Astrocyte (in vitro differentiated cells and primary cell): ENCODE measurements at regions not wholly inside any gene's neighbourhood (a gene's known extent, or its start where the extent isn't known, plus 50 kb on each side); places are given as distances from the start of the nearest gene placed in this dataset.

Source experiments
- CTCF ChIP-seq: IDR thresholded peaks from 2 replicates; pipeline ENCODE4 v1.5.1; 2011; ENCODE audit warnings: low read depth, mild to moderate bottlenecking, inconsistent platforms, low read length, moderate library complexity; ENCODE audit not compliant: insufficient read depth
- EZH2 ChIP-seq: IDR thresholded peaks from 2 replicates; pipeline ENCODE4 v1.6.1; 2012; ENCODE audit warnings: mild to moderate bottlenecking, low read length, inconsistent platforms; ENCODE audit not compliant: insufficient read depth

GRCh38 chr2:21800356-21800755, 676.6 kb downstream of the TDRD15 start:
- TF ChIP-seq CTCF: no peak
- no peak for TF ChIP-seq EZH2
